GM18519 (cell line): ENCODE measurements at regions not wholly inside any gene's neighbourhood (a gene's known extent, or its start where the extent isn't known, plus 50 kb on each side); places are given as distances from the start of the nearest gene placed in this dataset.

Experiments used
- ATAC-seq: cut with Tn5 transposase; IDR thresholded peaks from one replicate; pipeline ENCODE4 v1.9.1; 2021; ENCODE audit warnings: mild to moderate bottlenecking, moderate library complexity; ENCODE audit not compliant: unreplicated experiment, low FRiP score

DNA sequence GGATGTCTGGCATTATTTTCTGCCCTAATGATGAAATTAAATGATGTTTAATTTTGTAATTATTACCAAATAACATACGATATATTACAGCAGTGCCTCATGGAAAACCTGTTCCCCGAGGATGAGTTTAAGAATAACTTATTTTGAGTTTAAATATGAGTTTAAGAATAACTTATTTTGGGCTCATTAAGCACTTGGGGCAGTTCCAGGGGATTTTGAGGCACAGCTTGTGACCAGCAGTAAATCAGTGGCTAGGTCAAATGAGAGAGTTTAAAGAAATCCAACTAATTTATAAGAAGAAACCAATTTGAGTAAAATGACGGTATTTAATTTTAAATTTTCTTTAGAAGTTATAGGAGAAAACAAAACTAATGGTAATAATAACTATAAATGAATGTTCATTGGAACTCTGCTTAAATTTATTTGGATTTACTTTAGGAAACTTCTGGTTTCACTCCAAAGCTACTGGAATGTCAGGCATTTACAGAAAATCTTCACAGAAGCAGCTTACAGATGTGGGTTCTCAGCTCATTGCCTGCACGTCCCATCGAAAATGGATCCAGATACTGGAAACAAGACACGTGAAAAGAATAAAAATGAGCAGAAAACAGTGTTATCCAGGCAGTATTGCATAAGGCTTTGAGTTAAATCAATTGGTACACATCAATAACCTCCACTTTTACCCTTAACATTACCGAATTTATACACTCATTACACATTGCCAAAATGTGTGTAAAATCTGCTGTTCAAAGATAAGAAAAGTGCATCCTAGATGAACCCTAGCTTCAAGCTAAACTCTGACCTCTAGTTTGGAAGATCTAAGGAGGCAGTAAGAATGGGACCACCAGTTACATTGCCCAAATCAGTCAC is 784.5 kb upstream of the IGFBP3 start:
- no peak for ATAC-seq

- ATAC-seq, result no peak
These were observed 775.7 kb upstream of the IGFBP3 start for GRCh38 chr7:46696741-46697140.

DNA sequence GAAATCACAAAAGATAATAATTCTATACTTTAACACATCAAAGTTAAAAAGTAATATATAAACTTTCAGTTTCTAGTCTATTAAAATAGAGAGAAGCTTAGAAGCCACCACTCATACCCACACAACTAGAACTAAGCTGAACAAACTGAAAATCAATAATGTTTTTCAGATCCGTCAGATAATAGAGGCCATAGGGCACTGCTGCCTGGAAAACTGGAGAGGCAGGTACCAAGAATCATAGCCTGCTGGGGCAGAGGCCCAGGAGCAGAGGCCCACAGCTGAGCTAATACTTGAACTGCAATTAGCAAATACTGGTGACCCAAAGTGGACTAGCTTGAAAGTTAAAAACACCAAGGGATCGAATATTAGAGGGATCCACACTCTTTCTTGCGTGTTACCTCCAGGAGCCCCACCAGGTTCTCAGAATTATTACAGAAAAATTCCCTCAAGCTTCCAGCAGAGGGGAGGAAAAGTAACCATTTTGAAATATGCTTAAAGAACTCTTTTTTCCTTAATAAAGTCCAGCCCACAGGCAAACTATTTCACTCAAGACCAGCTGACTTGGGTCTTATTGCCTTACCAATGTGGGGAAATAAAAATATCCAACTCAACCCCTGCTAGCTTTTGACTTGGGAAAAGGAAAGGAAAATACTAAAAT is 774.1 kb upstream of the IGFBP3 start:
- no peak for ATAC-seq

DNA sequence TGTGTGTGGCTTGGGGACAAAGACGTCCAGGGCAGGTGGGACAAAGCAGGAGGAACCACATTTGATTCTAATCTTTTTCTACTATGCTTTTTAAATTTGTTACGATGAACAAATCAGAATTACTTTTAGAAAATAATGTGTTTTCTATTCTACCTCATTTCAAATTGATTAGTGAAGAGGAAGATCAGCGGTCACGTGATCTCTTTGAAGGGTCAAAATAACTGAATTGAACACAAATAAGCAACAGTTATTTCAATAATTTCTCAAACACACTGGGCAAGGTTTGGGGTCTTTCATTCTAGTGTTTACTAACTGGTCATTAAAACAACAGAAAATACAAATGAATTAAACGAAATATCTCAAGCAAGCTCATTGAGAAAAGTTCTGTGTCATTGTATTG is 773.0 kb upstream of the IGFBP3 start:
- ATAC-seq, result no peak

- ATAC-seq, result no peak
These were observed 766.1 kb upstream of the IGFBP3 start for GRCh38 chr7:46687203-46687602.

GRCh38 chr7:46685051-46685450 is 764.0 kb upstream of the IGFBP3 start:
- no peak for ATAC-seq

GRCh38 chr7:46682836-46683624 is 762.0 kb upstream of the IGFBP3 start:
- no peak for ATAC-seq

GRCh38 chr7:46681865-46682503 is 760.9 kb upstream of the IGFBP3 start:
- no peak for ATAC-seq

DNA sequence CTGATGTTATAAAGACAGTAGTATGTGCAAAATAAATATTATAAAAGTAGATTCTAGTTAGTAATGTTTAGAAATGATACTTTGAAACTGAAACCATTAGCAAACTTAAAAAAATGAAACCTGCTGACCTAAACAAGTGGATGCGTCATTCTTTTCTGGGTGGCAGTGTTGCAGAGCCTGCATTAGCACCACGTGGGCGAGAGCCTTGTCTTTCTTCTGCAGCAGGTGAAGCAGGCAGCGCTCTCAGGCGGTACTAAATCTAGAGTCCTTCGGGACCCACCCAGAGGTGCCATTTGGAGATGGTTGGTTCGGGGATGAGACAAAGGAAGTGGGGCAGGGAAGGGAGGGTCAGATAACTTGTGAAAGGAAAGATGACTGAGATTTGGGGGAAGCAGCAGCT is 759.1 kb upstream of the IGFBP3 start:
- no peak for ATAC-seq

- no peak for ATAC-seq
These were observed 758.6 kb upstream of the IGFBP3 start for GRCh38 chr7:46679671-46680070.

DNA sequence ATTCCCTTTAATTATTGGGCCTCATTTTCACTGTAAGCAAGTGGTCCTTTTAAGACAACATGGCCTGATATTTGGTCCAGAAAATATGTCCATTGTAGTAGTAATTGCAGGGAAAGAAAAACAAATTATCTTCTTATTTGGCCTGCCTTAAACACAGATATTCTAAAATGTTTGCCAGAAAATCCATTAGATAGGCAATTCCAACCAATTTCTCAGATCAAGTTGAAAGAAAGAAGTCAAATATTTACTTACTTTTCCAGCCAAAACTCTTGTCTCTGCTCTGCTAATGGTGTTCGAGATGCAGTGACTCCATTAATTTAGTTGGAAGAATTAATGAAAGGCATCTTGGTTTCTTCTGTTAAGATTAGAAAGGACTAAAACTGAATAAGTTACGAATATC is 757.3 kb upstream of the IGFBP3 start:
- ATAC-seq, result no peak

GRCh38 chr7:46675456-46675855 is 754.4 kb upstream of the IGFBP3 start:
- no peak for ATAC-seq

DNA sequence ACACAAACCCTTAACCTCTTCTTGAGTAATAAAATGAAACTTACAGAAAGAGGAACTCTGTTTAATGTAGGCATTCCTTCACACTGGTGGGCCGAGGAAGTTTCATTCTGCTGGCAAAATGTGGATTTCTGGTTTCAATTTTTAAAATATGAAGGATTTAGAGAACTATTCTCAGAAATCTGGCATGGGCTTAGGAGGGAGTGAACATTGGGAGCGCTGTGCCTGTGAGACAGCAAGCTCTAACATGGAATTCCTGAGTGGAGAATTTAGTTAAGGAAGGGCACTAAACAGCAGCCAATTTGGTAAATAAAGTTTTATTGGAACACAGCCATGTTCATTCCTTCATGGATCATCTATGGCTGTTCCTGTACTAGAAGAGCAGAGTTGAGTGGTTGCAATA is 751.8 kb upstream of the IGFBP3 start:
- no peak for ATAC-seq

DNA sequence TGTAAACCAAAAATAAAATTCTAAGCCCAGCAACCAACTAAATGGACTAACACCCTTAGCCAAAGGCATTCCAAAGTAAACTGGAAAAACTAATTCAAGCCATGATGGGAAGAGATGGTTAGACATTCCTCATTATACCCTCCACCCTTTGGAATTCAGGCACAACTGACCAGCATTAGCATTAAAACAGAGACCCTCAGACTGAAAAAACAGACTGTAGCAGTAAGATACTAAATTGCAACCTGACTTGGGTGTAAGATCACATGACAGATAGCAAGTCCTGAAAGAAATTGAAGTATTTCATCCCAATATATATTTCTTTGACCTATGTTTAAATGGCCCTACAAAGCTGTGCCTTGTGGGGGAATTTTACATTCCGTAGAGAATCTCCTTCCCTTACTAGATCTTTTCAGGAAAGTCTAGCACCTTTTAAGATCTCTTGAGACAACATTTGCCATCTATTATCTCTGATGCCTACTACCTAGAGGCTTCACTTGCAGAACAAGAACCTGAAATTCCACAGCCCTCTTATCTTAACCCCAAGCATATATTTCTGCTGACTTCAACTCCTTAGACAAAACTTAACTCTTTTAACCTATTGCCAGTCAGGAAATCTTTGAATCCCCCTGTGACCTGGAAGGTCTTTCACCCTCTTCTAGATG is 750.2 kb upstream of the IGFBP3 start:
- ATAC-seq, result no peak

DNA sequence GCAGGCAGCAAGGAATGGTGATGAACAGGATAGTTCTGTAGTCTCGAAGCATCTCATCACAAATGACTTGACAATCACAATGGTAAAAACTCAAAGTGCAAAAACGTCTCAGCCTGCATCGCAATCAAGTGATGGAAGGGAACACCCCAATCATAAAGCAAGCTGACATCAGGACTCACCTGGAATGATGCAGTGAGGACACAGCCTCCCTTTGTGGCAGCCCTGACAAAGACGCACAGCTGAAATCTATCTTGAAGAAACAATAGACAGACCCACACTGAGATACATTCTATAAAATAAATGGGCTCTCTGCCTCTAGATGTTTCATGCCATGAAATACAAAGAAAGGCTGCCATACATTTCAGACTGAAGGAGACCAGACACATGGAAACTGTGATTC is 748.0 kb upstream of the IGFBP3 start:
- ATAC-seq, result no peak

DNA sequence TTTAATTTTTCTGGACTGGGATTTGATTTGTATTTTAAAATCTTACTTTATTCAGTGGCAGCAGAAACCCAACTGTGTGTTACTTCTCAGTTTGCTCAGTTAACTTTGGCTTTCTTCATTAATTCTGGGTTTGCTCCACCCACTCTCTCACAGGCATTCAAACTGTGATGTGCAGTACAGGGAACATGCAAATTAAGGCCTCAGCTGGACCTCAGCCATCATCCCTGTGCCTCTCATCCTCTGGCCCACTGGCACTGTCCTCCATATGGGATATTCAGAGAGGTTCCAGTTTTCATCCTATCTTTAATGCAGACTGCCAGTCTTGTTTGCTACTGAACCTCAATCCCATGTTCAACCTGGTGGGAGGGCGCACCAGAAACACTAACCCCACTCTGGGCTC is 743.4 kb upstream of the IGFBP3 start:
- ATAC-seq, result no peak

DNA sequence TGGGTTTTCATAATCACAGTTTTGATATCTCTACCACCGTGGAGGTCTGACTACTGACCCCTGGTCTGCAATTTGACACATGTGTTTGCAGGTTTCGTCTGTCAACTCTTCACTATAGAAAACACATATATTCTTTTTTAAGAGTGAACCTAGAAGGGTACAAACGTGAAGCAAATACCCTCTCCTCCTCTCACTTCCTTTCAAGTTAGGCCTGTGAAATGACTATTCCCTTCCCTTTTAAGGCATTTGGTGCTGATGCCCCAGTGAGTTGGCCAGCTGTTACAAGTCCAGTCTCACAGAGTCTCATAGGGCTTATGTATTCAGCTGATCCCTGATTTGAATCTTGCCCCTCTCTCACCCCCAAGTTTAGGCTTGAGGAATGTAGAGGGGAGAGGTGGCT is 742.0 kb upstream of the IGFBP3 start:
- ATAC-seq, result no peak

- no peak for ATAC-seq
These were observed 740.4 kb upstream of the IGFBP3 start for GRCh38 chr7:46661431-46661830.

GRCh38 chr7:46660402-46660980 is 739.4 kb upstream of the IGFBP3 start:
- no peak for ATAC-seq

- ATAC-seq, result no peak
These were observed 737.2 kb upstream of the IGFBP3 start for GRCh38 chr7:46658281-46658680.
